K562 (cell line): ENCODE measurements at regions not wholly inside any gene's neighbourhood (a gene's known extent, or its start where the extent isn't known, plus 50 kb on each side); places are given as distances from the start of the nearest gene placed in this dataset.

Experiments
- ATAC-seq: fragments of 200-7000 bp; cut with Tn5 transposase; 3 replicates; pipeline ENCODE4 v1.9.1; 2020; ENCODE audit warnings: moderate library complexity
- BruUV-seq: library from RNA; stranded (reverse); fragments of 400-500 nt; replicated peaks from 2 replicates; lab custom pipeline; 2021; lab: Mats Ljungman, UMichigan
- CTCF ChIA-PET: fragments of 300-600 bp; formaldehyde crosslinking; extraction: SDS; loops from one replicate; lab custom pipeline; 2021; ENCODE audit warnings: low intra/inter-chr PET ratio; lab: Yijun Ruan, JAX
- POLR2A ChIA-PET: fragments of 300-600, 350-650 bp; sonication (Branson Sonifier 250); formaldehyde crosslinking; extraction: SDS; loops from one replicate; lab custom pipeline; 2021; ENCODE audit warnings: antibody characterized with exemption, inconsistent platforms; lab: Yijun Ruan, JAX
- DNase-seq, 4 experiments: peaks; one replicate each; pipeline versions ENCODE4 v3.0.0 to v3.0.0-alpha.2; 2011 to 2018; ENCODE audit warnings: low spot score in 3 of 4, mixed read lengths in 3 of 4; ENCODE audit errors: extremely low read depth in 1 of 4
- FAIRE-seq: peaks from 2 replicates; lab custom pipeline; 2011; peaks lifted over from hg19 to GRCh38; lab: Jason Lieb, UNC
- H2AFZ ChIP-seq: 2 replicates; pipeline ENCODE4 v1.6.0; 2011; ENCODE audit warnings: low read depth, low read length, control low read depth, inconsistent platforms
- H3K27ac ChIP-seq: fragments of 200-600 bp; 3 replicates; pipeline ENCODE4 v1.8.0; 2011; ENCODE audit warnings: low read depth, mild to moderate bottlenecking, control low read depth, inconsistent platforms, low read length, moderate library complexity, mixed read lengths; ENCODE audit errors: extremely low read depth
- H3K27me3 ChIP-seq, 2 experiments: fragments of 300-600 bp in 1 of 2; 2 replicates in 1 of 2; 3 replicates in 1 of 2; pipeline versions ENCODE4 v1.6.0 to v1.8.0; 2011; ENCODE audit warnings: inconsistent platforms in 2 of 2, low read length in 2 of 2, mild to moderate bottlenecking in 1 of 2, mixed read lengths in 1 of 2, moderate library complexity in 1 of 2; ENCODE audit not compliant: control insufficient read depth in 2 of 2, insufficient read depth in 2 of 2
- H3K36me3 ChIP-seq: fragments of 300-600 bp; 3 replicates; pipeline ENCODE4 v1.8.0; 2011; ENCODE audit warnings: mild to moderate bottlenecking, low read length, inconsistent platforms; ENCODE audit not compliant: control insufficient read depth, insufficient read depth
- H3K4me1 ChIP-seq, 2 experiments: fragments of 200-600 bp in 1 of 2; replicated peaks in 1 of 2; 2 replicates in 1 of 2; 3 replicates in 1 of 2; pipeline versions ENCODE4 v1.5.1 to v1.8.0; 2011; ENCODE audit warnings: inconsistent platforms in 2 of 2, low read length in 2 of 2, mild to moderate bottlenecking in 1 of 2, mixed read lengths in 1 of 2, moderate library complexity in 1 of 2; ENCODE audit not compliant: control insufficient read depth in 2 of 2, insufficient read depth in 2 of 2
- H3K4me2 ChIP-seq: 2 replicates; pipeline ENCODE4 v1.6.1; 2011; ENCODE audit warnings: low read length, control low read depth, inconsistent platforms, mixed read lengths; ENCODE audit not compliant: insufficient read depth
- H3K4me3 ChIP-seq: fragments of 200-600 bp; sonication (generic), shearing (Covaris generic); 2 replicates; pipeline ENCODE4 v1.5.1; 2016; ENCODE audit warnings: control low read depth, inconsistent platforms
- H3K79me2 ChIP-seq: fragments of 200-600 bp; 3 replicates; pipeline ENCODE4 v1.8.0; 2011; ENCODE audit warnings: low read length, inconsistent platforms; ENCODE audit not compliant: control insufficient read depth, insufficient read depth
- H3K9ac ChIP-seq, 2 experiments: 2 replicates each; pipeline versions ENCODE4 v1.6.0 to v1.6.1; 2011; ENCODE audit warnings: low read depth in 2 of 2, low read length in 2 of 2, control low read depth in 1 of 2, inconsistent platforms in 1 of 2, mild to moderate bottlenecking in 1 of 2, mixed read lengths in 1 of 2; ENCODE audit not compliant: insufficient read depth in 1 of 2
- H3K9me1 ChIP-seq: one replicate; pipeline ENCODE4 v1.6.0; 2011; ENCODE audit warnings: inconsistent platforms, mild to moderate bottlenecking, low read length, moderate library complexity; ENCODE audit not compliant: control insufficient read depth, insufficient read depth
- H3K9me3 ChIP-seq: replicated peaks from 2 replicates; pipeline ENCODE4 v1.5.1; 2011; ENCODE audit warnings: low read depth, low read length, inconsistent platforms; ENCODE audit not compliant: control insufficient read depth, insufficient read depth
- H4K20me1 ChIP-seq: replicated peaks from 2 replicates; pipeline ENCODE4 v1.6.1; 2011; ENCODE audit warnings: low read length, inconsistent platforms, mixed read lengths; ENCODE audit not compliant: control insufficient read depth, insufficient read depth
- CBX8 ChIP-seq: fragments of 200-600 bp; sonication (generic); IDR thresholded peaks from 2 replicates; pipeline ENCODE4 v1.6.1; 2012; ENCODE audit warnings: borderline replicate concordance, mixed run types, low read depth, mild to moderate bottlenecking, moderate library complexity, mixed read lengths, low read length, control low read depth, inconsistent platforms; ENCODE audit not compliant: poor library complexity, severe bottlenecking; ENCODE audit errors: extremely low read depth
- CEBPB ChIP-seq: fragments of 450-650 bp; IDR thresholded peaks from 2 replicates; pipeline ENCODE4 v1.6.1; 2016; ENCODE audit warnings: missing genetic modification characterization, missing compliant biosample characterization
- CREB1 ChIP-seq, 2 experiments: sonication (generic) in 1 of 2; formaldehyde crosslinking in 1 of 2; IDR thresholded peaks; 2 replicates each; pipeline versions ENCODE4 v1.6.1 to v1.8.0; 2012 to 2022; ENCODE audit warnings: inconsistent platforms in 1 of 2, mild to moderate bottlenecking in 1 of 2, missing genetic modification reagents in 1 of 2, moderate library complexity in 1 of 2
- ELF1 ChIP-seq: fragments of 200-800 bp; sonication (Bioruptor generic); IDR thresholded peaks from 2 replicates; pipeline ENCODE4 v1.6.1; 2016; ENCODE audit warnings: missing genetic modification characterization, missing compliant biosample characterization
- FUS ChIP-seq: fragments of 200-400 bp; formaldehyde crosslinking; optimal IDR thresholded peaks from 2 replicates; pipeline ENCODE3; 2017; ENCODE audit warnings: low read depth, low read length
- MTA2 ChIP-seq: fragments of 450-650 bp; IDR thresholded peaks from 2 replicates; pipeline ENCODE4 v1.6.1; 2016; ENCODE audit warnings: low read depth
- RCOR1 ChIP-seq, 2 experiments: IDR thresholded peaks; 2 replicates each; pipeline ENCODE4 v1.6.1; 2012; ENCODE audit warnings: low read depth in 2 of 2, low read length in 2 of 2, borderline replicate concordance in 1 of 2, improper control_type of control experiment in 1 of 2
- RNF2 ChIP-seq: sonication (generic); IDR thresholded peaks from 2 replicates; pipeline ENCODE4 v1.6.1; 2016
- SIN3A ChIP-seq, 2 experiments: fragments of 150-350 bp in 1 of 2; IDR thresholded peaks; 2 replicates each; pipeline ENCODE4 v1.6.1; 2011 to 2016; ENCODE audit warnings: borderline replicate concordance in 2 of 2, low read depth in 2 of 2, low read length in 2 of 2, mild to moderate bottlenecking in 2 of 2, moderate library complexity in 2 of 2; ENCODE audit not compliant: control insufficient read depth in 1 of 2
- ZNF561 ChIP-seq: fragments of 450-650 bp; formaldehyde crosslinking; conservative IDR thresholded peaks from 2 replicates; pipeline ENCODE4 v1.4.0; 2020; ENCODE audit warnings: mild to moderate bottlenecking, moderate library complexity
- ZNF644 ChIP-seq: fragments of 200-800 bp; sonication (Bioruptor generic); IDR thresholded peaks from 2 replicates; pipeline ENCODE4 v1.6.1; 2016; ENCODE audit warnings: low read depth, missing genetic modification characterization, missing compliant biosample characterization
- WGBS: fragments of 100-300 bp; shearing (Covaris generic); methylation state at CpG from one replicate; pipeline ENCODE4 v1.1.6; 2016; ENCODE audit warnings: low coverage, mixed read lengths; ENCODE audit not compliant: insufficient coverage; ENCODE audit errors: missing lambda C conversion rate; 5-methylcytosine and 5-hydroxymethylcytosine counted together
- in situ Hi-C: fragments of 300-500 bp; cut with MboI; formaldehyde crosslinking; loops from 4 replicates; pipeline ENCODE4 v1.15.0; 2018; ENCODE audit warnings: inconsistent platforms, mixed read lengths
- intact Hi-C: fragments of 100-400 bp; cut with micrococcal nuclease; formaldehyde crosslinking; loops from 2 replicates; pipeline ENCODE4 v1.14.2; 2022
- TF ChIP-seq, protein P1 (sequence below): fragments of 450-650 bp; IDR thresholded peaks from 2 replicates; pipeline ENCODE4 v1.7.1; 2018; ENCODE audit warnings: mild to moderate bottlenecking, low read depth; ENCODE audit not compliant: partially characterized antibody
- TF ChIP-seq, protein P2 (sequence below): sonication (generic); formaldehyde crosslinking; IDR thresholded peaks from 2 replicates; pipeline ENCODE4 v1.8.0; 2022; ENCODE audit warnings: missing genetic modification reagents, mild to moderate bottlenecking, borderline replicate concordance
- TF ChIP-seq, protein P3 (sequence below): fragments of 450-650 bp; conservative IDR thresholded peaks from 2 replicates; pipeline ENCODE4 v1.6.1; 2016; ENCODE audit warnings: missing genetic modification characterization, low read depth, mild to moderate bottlenecking, missing compliant biosample characterization, moderate library complexity

DNA sequence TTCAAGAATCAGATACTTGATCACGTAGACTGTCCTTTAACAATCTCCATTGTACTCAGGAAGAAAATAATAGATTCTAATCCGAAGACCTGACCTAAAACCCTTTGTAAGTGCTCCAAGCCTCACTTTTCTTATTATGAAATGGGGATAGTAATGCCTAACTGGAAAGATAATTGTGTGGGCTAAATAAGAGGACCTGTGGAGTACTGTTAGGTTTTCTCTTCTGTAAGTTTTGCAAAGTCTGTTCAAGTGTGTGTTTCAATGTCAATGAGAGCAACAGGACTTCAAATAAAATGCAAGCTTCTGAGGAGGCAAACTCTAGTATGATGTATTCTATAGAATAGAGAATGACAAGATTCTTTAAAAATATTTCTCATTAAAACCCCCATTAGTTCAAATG is 348.6 kb downstream of the USP25 start:
- in situ Hi-C loops, result no loop called here
- no peaks in the 10 kb centered on the region for H3K36me3 ChIP-seq
- CTCF ChIA-PET, result no interaction called here
- H3K27ac ChIP-seq, result no peak overlapping the region
- TF ChIP-seq, protein P1, sequence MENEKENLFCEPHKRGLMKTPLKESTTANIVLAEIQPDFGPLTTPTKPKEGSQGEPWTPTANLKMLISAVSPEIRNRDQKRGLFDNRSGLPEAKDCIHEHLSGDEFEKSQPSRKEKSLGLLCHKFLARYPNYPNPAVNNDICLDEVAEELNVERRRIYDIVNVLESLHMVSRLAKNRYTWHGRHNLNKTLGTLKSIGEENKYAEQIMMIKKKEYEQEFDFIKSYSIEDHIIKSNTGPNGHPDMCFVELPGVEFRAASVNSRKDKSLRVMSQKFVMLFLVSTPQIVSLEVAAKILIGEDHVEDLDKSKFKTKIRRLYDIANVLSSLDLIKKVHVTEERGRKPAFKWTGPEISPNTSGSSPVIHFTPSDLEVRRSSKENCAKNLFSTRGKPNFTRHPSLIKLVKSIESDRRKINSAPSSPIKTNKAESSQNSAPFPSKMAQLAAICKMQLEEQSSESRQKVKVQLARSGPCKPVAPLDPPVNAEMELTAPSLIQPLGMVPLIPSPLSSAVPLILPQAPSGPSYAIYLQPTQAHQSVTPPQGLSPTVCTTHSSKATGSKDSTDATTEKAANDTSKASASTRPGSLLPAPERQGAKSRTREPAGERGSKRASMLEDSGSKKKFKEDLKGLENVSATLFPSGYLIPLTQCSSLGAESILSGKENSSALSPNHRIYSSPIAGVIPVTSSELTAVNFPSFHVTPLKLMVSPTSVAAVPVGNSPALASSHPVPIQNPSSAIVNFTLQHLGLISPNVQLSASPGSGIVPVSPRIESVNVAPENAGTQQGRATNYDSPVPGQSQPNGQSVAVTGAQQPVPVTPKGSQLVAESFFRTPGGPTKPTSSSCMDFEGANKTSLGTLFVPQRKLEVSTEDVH, result no peak
- no peak for TF ChIP-seq RNF2
- no peak for TF ChIP-seq CBX8
- TF ChIP-seq ZNF644 (tag), result no peak
- TF ChIP-seq, protein P2, sequence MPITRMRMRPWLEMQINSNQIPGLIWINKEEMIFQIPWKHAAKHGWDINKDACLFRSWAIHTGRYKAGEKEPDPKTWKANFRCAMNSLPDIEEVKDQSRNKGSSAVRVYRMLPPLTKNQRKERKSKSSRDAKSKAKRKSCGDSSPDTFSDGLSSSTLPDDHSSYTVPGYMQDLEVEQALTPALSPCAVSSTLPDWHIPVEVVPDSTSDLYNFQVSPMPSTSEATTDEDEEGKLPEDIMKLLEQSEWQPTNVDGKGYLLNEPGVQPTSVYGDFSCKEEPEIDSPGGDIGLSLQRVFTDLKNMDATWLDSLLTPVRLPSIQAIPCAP, result no peak
- TF ChIP-seq, protein P3, sequence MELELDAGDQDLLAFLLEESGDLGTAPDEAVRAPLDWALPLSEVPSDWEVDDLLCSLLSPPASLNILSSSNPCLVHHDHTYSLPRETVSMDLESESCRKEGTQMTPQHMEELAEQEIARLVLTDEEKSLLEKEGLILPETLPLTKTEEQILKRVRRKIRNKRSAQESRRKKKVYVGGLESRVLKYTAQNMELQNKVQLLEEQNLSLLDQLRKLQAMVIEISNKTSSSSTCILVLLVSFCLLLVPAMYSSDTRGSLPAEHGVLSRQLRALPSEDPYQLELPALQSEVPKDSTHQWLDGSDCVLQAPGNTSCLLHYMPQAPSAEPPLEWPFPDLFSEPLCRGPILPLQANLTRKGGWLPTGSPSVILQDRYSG (tag), result no peak
- no peak for TF ChIP-seq CEBPB (tag)
- TF ChIP-seq SIN3A (IDR thresholded peaks at IDR 0.05; ENCODE audit: borderline replicate concordance in 2 of 2, control insufficient read depth in 1 of 2, low read depth in 2 of 2, low read length in 2 of 2), result no peak
- no peak for TF ChIP-seq ELF1 (tag)
- TF ChIP-seq CREB1 (IDR thresholded peaks at IDR 0.05), result no peak
- no peak for TF ChIP-seq CREB1 (CRISPR knock-in tag; IDR thresholded peaks at IDR 0.05)
- no peak for TF ChIP-seq MTA2
- TF ChIP-seq ZNF561 (CRISPR knock-in tag), result no peak
- TF ChIP-seq FUS, result no peak
- no peak for TF ChIP-seq RCOR1 (IDR thresholded peaks at IDR 0.05; ENCODE audit: borderline replicate concordance in 1 of 2, low read depth in 2 of 2, low read length in 2 of 2)
- TF ChIP-seq, all 486 proteins: peak for 0
- DNase-seq (no peak), FAIRE-seq (no peak), ATAC-seq (no peak)
- intact Hi-C loops, result no loop called here
- no TSS peak for BruUV-seq
- Histone ChIP-seq H3K4me1 (no peaks in the 10 kb centered on the region), H4K20me1 (no peaks in the 10 kb centered on the region), H3K4me3 (no peak overlapping the region), H2AFZ (no peak overlapping the region), H3K27me3 (no peaks in the 10 kb centered on the region), H3K9me3 (no peaks in the 10 kb centered on the region), H3K79me2 (no peaks in the 10 kb centered on the region), H3K9me1 (no peaks in the 10 kb centered on the region), H3K4me2 (no peak overlapping the region), H3K9ac (no peak overlapping the region)
- 0% methylated on average over 2 of the region's 2 CpGs for WGBS
- POLR2A ChIA-PET, result no interaction called here
